Skeletal muscle satellite cell (primary cell): ENCODE measurements at regions not wholly inside any gene's neighbourhood (a gene's known extent, or its start where the extent isn't known, plus 50 kb on each side); places are given as distances from the start of the nearest gene placed in this dataset.
"Not testable (repeated sequence)": the region's sequence is repeated elsewhere in the genome, so short reads cannot be mapped to it uniquely, and the experiment has no call there.

ENCODE experiments used
- H3K27me3 ChIP-seq: 2 replicates; pipeline ENCODE4 v1.7.0; 2013; ENCODE audit warnings: low read length; ENCODE audit not compliant: control insufficient read depth, insufficient read depth
- H3K36me3 ChIP-seq: 2 replicates; pipeline ENCODE4 v1.7.0; 2013; ENCODE audit warnings: mild to moderate bottlenecking, control low read depth, low read length; ENCODE audit not compliant: insufficient read depth
- H3K4me1 ChIP-seq: 2 replicates; pipeline ENCODE4 v1.7.0; 2013; ENCODE audit warnings: low read length; ENCODE audit not compliant: control insufficient read depth, insufficient read depth
- H3K4me2 ChIP-seq: 2 replicates; pipeline ENCODE4 v1.7.0; 2013; ENCODE audit warnings: mild to moderate bottlenecking, low read length
- H3K4me3 ChIP-seq: 2 replicates; pipeline ENCODE4 v1.7.0; 2013; ENCODE audit warnings: low read length
- H3K9ac ChIP-seq: 2 replicates; pipeline ENCODE4 v1.7.0; 2013; ENCODE audit warnings: mild to moderate bottlenecking, low read depth, low read length, moderate library complexity
- H3K9me3 ChIP-seq: replicated peaks from 2 replicates; pipeline ENCODE4 v1.7.0; 2013; ENCODE audit warnings: mild to moderate bottlenecking, control low read depth, low read length

- not testable (repeated sequence) for H3K4me1 ChIP-seq, H3K4me2 ChIP-seq, H3K27me3 ChIP-seq, H3K36me3 ChIP-seq, H3K9me3 ChIP-seq, H3K9ac ChIP-seq, H3K4me3 ChIP-seq
Observed at GRCh38 chr13:89434624-89435023, 1763.5 kb downstream of the SLITRK5 start.

GRCh38 chr13:89454681-89455080 lies 1783.5 kb downstream of the SLITRK5 start:
- no peak overlapping the region for H3K9ac ChIP-seq
- H3K36me3 ChIP-seq: no peaks in the 10 kb centered on the region
- H3K4me2 ChIP-seq: no peak overlapping the region
- no peak overlapping the region for H3K4me3 ChIP-seq
- H3K9me3 ChIP-seq: no peaks in the 10 kb centered on the region
- H3K27me3 ChIP-seq: no peaks in the 10 kb centered on the region
- H3K4me1 ChIP-seq: peaks cover 23% of the 10 kb centered on the region

GRCh38 chr13:89455225-89455624 lies 1784.1 kb downstream of the SLITRK5 start:
- H3K4me2 ChIP-seq: no peak overlapping the region
- no peaks in the 10 kb centered on the region for H3K36me3 ChIP-seq
- H3K9me3 ChIP-seq: no peaks in the 10 kb centered on the region
- no peak overlapping the region for H3K9ac ChIP-seq
- no peak overlapping the region for H3K4me3 ChIP-seq
- H3K4me1 ChIP-seq: peaks cover 23% of the 10 kb centered on the region
- H3K27me3 ChIP-seq: no peaks in the 10 kb centered on the region

- H3K9ac ChIP-seq: no peak overlapping the region
- no peaks in the 10 kb centered on the region for H3K9me3 ChIP-seq
- H3K36me3 ChIP-seq: no peaks in the 10 kb centered on the region
- H3K4me1 ChIP-seq: peaks cover 23% of the 10 kb centered on the region
- H3K4me3 ChIP-seq: no peak overlapping the region
- H3K4me2 ChIP-seq: no peak overlapping the region
- no peaks in the 10 kb centered on the region for H3K27me3 ChIP-seq
Observed at GRCh38 chr13:89455741-89456140, 1784.6 kb downstream of the SLITRK5 start.

GRCh38 chr13:89457977-89458376 lies 1786.8 kb downstream of the SLITRK5 start:
- Histone ChIP-seq H3K4me2 (no peak overlapping the region), H3K36me3 (no peaks in the 10 kb centered on the region), H3K9me3 (no peaks in the 10 kb centered on the region), H3K27me3 (no peaks in the 10 kb centered on the region), H3K4me1 (peaks cover 23% of the 10 kb centered on the region), H3K9ac (no peak overlapping the region), H3K4me3 (no peak overlapping the region)

GRCh38 chr13:89458456-89458855 lies 1787.3 kb downstream of the SLITRK5 start:
- H3K4me3 ChIP-seq: no peak overlapping the region
- H3K4me1 ChIP-seq: peaks cover 23% of the 10 kb centered on the region
- H3K27me3 ChIP-seq: no peaks in the 10 kb centered on the region
- no peaks in the 10 kb centered on the region for H3K9me3 ChIP-seq
- H3K9ac ChIP-seq: no peak overlapping the region
- H3K4me2 ChIP-seq: no peak overlapping the region
- H3K36me3 ChIP-seq: no peaks in the 10 kb centered on the region

- not testable (repeated sequence) for H3K9ac ChIP-seq
Observed at GRCh38 chr13:89460895-89461294, 1789.7 kb downstream of the SLITRK5 start.

GRCh38 chr13:89465366-89465765 lies 1794.2 kb downstream of the SLITRK5 start:
- no peak overlapping the region for H3K4me3 ChIP-seq
- H3K9me3 ChIP-seq: no peaks in the 10 kb centered on the region
- H3K9ac ChIP-seq: no peak overlapping the region
- H3K4me2 ChIP-seq: no peak overlapping the region
- H3K27me3 ChIP-seq: no peaks in the 10 kb centered on the region
- no peaks in the 10 kb centered on the region for H3K4me1 ChIP-seq
- H3K36me3 ChIP-seq: no peaks in the 10 kb centered on the region

More at GRCh38 chr13:89460895-89461294, 1789.7 kb downstream of the SLITRK5 start:
- not testable (repeated sequence) for H3K9me3 ChIP-seq, H3K4me3 ChIP-seq, H3K27me3 ChIP-seq, H3K36me3 ChIP-seq, H3K4me2 ChIP-seq
- peaks cover 15% of the 10 kb centered on the region for H3K4me1 ChIP-seq

- Histone ChIP-seq H3K27me3 (no peaks in the 10 kb centered on the region), H3K4me3 (no peak overlapping the region), H3K4me2 (no peak overlapping the region), H3K36me3 (no peaks in the 10 kb centered on the region), H3K4me1 (no peaks in the 10 kb centered on the region), H3K9ac (no peak overlapping the region), H3K9me3 (no peaks in the 10 kb centered on the region)
Observed at GRCh38 chr13:89468081-89468480, 1796.9 kb downstream of the SLITRK5 start.

GRCh38 chr13:89470901-89471300 lies 1799.7 kb downstream of the SLITRK5 start:
- H3K9ac ChIP-seq: no peak overlapping the region
- H3K36me3 ChIP-seq: no peaks in the 10 kb centered on the region
- no peaks in the 10 kb centered on the region for H3K27me3 ChIP-seq
- no peaks in the 10 kb centered on the region for H3K4me1 ChIP-seq
- H3K4me2 ChIP-seq: no peak overlapping the region
- no peaks in the 10 kb centered on the region for H3K9me3 ChIP-seq
- H3K4me3 ChIP-seq: no peak overlapping the region

- Histone ChIP-seq H3K9me3 (no peaks in the 10 kb centered on the region), H3K4me1 (no peaks in the 10 kb centered on the region), H3K27me3 (no peaks in the 10 kb centered on the region), H3K4me3 (no peak overlapping the region), H3K9ac (no peak overlapping the region), H3K4me2 (no peak overlapping the region), H3K36me3 (no peaks in the 10 kb centered on the region)
Observed at GRCh38 chr13:89474432-89474831, 1803.3 kb downstream of the SLITRK5 start.

GRCh38 chr13:89486065-89486464 lies 1814.9 kb downstream of the SLITRK5 start:
- H3K9ac ChIP-seq: no peak overlapping the region
- H3K4me2 ChIP-seq: no peak overlapping the region
- no peaks in the 10 kb centered on the region for H3K4me1 ChIP-seq
- no peak overlapping the region for H3K4me3 ChIP-seq
- H3K27me3 ChIP-seq: no peaks in the 10 kb centered on the region
- no peaks in the 10 kb centered on the region for H3K36me3 ChIP-seq
- H3K9me3 ChIP-seq: no peaks in the 10 kb centered on the region
